CD4-positive, alpha-beta T cell treated with Interferon alpha-2 for 1 hour (primary cell): ENCODE measurements at regions not wholly inside any gene's neighbourhood (a gene's known extent, or its start where the extent isn't known, plus 50 kb on each side); places are given as distances from the start of the nearest gene placed in this dataset.

Experiments
- DNase-seq, 2 donors: peaks; one replicate each; pipeline ENCODE4 v3.0.0-alpha.2; 2020 to 2022

DNA sequence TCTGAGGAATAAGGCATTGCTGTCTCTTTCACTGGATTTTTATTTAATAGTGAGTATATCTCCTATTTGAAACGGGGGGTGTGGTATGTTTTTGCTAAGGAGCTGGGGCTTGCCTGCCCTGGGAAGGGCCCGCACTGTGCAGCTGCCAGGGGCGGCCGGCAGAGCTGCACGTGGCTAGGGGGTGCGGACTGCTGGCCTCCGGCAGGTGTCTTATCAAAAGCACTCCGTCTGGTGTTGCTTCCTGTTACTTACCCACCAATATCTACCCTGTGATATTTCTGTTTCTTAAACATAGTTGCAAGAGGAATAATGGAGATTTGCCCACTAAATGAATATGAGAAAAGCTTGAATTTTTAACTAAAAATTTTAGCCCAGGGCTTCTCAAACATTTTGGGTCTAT, 232.0 kb downstream of the IRX1 start:
- no peak for DNase-seq

DNA sequence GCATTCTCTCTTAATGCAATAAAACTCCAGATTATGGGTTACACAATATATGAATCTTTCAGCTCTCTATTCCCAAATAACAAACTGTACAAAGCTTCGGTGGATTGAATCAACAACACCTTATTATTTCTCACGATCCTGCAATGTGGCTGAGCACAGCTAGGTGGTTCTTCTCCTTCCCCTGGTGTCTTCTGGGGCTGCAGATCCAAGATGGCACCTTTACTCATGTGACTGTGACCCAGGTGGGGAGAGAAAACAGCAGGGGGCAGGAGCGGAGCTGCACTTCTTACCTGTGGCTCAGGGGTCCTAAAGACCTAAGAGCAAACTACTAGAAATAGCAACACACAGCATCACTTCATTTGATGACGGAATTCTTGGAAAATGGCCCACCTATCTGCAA, 233.1 kb downstream of the IRX1 start:
- DNase-seq, result no peak

DNA sequence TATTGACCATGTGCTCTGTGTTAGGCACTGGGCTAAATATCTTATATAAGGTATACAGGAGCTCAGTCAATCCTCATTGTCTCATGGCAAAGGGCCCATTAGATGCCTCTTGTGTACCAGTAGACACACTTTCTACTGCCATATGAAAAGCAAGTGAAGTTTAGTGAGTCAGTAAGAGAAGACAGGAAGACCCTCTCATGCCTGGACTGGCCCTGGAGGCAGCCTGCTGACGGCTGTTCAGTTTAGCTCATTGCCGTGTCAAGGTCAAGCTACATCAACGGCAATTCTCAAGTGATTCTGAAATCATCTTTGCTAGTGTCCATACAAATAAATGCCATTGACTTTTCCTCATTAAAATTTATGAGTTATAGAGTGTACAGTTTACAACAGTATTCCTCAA, 237.9 kb downstream of the IRX1 start:
- DNase-seq, result no peak

DNA sequence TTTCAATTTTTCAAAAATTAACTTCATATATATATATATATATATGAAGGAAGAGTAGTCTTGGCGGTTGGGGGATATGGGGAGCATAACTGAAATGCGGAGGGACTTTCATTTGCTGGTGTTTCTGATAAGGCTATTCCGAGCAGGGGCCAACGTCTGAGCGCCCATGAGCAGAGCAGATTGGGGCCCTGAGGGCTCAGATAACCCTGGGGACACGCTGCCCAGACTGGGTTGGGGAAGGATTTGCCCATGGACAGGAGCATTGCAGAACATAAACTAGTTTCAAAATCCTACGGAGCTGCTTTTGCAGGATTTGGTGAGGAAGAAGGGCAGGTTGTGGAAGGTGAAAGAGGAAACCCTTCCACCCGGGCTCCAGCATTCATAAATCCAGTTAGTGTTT, 240.2 kb downstream of the IRX1 start:
- DNase-seq, result no peak

DNA sequence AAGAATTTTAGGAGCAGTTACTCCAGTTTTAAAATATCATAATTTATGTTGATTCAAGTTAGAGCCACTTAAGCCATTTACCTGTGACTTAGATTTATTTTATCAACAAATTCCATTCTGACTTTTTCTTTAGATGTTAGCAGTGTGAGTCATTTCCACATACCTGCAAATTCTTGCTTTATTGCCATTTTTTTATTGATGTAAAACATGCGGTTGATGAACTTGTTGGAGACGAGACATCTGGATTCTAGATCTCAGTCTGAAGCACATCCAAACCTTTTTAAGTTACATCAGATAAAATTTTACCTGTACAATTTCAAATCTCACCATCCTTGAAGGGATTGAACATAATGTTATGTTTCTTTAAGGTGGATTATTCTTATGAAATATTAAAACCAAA, 240.9 kb downstream of the IRX1 start:
- DNase-seq, result no peak

DNA sequence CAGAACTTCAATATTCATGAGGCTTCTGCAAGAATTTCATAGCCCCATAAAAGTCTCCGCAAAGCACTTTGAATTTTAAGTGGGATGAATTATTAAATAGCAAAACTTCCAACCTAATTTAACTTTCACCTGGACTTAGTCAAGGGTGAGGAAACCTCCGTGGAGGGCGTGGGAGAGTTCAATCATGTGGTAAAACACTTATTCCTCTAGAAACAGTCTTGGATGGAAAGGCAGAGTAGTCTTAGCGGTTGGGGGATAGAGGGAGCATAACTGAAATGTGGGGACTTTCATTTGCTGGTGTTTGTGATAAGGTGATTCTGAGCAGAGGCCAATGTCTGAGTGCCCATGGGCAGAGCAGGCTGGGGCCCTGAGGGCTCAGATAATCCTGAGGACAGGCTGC, 241.9 kb downstream of the IRX1 start:
- no peak for DNase-seq

DNA sequence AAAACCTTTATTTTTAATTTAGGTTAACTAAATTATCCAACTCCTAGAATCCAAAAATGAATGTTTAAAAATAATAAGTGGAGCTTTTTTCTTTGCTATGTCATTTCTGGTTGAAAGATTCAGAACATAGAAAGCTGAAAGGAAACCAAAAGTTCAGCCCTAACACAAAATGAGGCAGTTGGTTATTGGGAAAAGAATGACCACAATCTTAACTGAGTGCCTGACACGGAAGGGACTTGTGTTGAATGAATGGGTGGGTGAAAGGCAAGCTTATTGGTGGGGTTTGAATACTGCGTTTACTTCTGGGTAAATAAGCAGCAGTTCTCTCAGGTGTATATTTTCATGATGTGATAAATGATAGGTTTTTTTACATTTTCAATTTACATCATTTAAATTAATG, 243.5 kb downstream of the IRX1 start:
- no peak for DNase-seq

DNA sequence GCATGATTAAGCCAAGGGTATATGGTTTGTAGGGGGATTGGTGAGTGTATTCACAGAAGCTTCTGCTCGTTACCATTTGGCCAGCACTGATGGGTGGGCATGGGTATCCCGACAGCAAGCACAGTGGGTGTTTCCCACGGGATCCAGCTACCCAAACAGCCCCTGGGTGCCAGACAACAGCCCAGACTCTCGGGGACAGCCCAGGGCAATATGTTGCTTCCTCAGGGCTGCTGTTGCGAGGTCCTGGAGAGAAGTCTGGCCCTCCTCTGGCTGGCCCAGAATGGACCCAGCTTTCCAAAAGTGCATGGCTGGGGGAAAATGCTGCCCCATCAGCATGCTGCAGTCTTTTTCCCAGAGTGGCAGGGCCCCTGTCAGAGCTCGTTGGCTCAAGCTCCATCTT, 247.0 kb downstream of the IRX1 start:
- no peak for DNase-seq

DNA sequence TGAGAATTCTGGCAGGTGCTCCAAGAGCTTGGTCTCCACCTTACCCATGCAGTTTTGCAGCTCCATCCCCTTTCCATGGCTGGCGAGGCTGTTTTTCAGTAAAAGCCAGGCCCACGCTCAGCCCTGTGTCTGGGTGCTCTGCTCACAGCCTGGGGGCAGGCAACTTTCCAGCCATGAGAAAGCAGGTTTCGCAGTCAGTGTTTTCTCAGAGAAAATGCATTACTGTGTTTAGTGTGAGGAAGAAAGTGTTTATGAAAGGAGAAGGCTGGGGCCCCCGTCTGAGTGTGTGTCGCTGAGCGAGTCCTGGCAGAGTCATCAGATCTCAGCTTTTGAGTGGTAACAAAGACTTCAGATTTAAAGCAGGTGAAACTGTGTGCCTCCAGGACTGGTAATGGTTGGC, 248.1 kb downstream of the IRX1 start:
- no peak for DNase-seq

DNA sequence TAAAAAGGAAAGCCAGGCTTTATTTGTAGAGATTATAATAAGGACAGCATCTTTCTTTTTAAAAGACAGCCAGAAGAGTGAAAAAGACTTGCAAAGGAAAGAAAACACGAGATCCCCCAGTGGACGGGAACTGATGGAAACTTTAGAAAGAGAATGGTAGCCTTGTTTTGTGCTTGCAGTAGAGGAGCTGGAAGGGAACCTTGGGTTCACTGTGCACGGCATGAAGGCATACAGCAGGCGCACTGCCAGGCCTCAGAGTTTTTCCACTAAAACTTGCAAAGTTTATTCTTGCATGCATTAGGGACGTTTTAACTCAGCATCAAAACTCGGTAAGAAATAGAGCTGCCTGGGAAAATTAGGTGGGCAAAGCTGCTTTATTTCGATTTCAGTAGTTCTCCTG, 248.6 kb downstream of the IRX1 start:
- DNase-seq, result no peak

DNA sequence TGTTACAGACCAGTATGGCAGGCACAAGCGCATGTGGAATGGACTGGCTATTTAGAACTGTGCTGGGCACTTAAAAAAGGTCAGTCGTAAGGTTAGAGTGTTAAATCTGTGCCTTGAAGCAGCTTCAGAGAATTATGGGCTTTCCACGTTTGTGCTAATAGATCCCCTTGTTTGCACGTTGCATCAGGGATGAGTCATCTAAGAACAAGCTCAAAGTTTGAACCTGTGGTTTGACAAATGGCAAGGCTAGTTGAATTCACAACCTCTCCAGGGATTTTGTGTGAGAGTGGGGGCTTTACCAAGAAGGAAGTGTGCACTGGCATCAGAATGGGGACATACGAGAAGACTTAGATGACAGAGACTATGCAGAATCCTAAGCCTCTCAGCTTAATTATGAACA, 249.6 kb downstream of the IRX1 start:
- DNase-seq, result no peak

DNA sequence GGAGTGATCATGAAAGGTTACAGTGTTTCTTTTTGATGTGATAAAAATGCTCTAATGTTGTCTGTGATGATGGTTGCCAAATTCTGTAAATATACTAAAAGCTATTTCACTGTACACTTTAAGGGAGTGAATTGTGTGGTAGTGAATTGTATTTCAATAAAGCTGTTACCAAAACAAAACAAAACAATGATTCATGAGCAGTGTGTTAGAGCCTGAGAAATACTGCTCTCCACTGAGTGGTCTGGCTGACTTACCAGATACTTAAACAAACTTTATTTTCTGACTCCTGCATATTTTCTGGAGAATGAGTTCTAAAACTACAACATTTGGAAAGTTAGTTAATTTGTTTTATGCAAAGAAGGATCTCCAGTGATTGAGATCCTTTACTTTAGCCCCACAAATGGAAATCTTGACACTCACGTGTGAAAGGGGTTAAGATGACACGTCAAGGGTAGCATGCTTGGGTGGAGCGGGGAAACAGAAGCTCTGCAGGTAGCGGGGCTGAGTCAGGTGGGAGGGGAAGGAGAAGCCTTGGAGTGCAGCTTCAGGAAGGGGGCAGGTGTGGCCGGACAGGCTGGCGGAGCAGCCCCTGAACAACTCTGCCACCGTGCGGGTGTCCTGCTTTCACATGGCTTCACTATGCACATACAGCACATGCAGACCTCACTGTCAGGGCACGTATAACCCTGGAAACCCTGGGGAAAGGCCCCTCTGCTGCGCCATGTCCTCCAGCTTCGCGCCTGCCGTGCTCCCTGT, 256.7 kb downstream of the IRX1 start:
- DNase-seq, result no peak

DNA sequence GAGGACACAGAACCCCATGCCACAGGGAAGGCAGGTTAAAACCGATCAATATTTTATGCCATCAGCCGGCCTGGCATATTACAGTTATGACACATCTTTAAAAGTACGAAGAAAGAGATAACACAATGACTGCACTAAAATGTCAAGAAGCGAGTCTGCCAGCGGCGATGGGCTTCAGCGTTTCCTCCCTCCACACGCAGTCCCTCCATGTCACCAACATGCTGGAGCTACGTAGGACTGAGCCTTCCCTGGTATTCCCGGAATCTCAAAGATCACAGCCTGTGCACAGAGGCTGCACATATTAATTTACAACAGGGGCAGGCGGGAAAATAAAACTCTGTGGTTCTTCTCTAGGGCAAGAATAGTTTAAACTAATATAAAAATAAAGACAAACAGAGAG, 257.7 kb downstream of the IRX1 start:
- DNase-seq, result no peak

DNA sequence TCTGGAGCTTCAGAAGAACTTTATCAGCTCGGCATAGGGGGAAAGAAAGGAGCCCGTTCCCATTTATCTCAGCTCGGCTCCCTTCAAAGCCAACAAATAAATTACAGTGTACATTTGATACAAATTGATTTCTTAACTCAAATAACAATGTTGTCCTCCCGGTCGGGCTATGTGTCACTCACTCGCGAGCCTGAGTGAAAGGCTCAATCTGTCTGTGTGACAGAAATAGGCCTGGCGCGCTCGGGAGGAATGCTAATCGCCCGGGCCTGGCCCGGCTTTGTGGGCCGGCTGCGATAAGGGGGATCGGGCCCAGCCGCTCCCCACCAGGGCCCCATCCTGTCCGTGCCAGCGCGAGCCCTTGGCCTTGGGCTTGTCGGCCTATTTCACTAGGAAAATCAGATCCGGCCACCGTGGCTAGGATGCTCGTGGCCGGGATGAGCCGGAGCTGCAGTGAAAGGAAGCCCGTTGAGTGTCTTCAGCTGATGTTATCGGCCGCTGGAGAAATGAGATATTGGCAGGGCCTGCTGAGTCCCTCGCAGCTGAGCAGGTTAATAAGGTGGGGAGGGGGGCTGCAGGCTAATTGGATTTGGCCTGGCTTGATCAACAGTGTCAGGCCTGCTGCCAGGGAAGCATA, 258.7 kb downstream of the IRX1 start:
- DNase-seq, result no peak

DNA sequence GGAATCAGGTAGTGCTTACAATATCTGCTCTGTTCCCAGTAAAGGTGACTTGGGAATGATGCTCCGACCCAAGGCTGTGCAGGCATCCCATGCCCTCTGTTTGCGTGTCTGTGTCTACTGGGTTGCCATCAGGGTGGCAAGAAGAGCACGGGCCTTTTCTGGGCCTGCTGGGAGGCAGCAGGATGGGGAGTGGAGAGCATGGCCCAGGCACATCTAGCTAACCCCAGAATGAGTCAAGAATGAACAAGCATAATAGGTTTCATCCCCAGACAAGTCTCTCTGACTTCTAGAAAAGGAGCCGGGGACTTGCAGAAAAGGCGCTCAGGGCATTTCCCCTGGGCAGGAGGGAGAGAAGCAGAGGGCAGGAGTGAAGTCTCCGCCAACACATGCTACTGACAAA, 260.4 kb downstream of the IRX1 start:
- DNase-seq, result no peak

DNA sequence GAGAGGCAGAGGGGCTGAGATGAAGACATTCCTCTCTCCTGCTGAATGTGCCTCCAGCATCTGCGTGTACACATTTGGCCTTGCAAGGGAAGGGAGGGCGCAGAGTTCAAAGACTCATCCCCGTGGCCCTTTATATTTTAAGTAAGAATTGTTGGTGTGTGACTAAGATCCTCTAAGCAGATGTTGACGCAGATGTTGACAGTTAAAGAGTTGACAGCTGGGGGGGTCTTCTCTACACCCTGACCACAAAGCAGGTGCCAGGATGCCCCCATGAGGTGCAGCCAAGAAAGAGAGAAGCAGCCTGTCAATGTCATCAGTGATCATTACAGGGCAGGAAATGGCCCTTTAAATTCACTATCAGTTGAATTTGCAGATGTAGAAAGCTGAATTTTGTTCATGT, 262.9 kb downstream of the IRX1 start:
- no peak for DNase-seq

DNA sequence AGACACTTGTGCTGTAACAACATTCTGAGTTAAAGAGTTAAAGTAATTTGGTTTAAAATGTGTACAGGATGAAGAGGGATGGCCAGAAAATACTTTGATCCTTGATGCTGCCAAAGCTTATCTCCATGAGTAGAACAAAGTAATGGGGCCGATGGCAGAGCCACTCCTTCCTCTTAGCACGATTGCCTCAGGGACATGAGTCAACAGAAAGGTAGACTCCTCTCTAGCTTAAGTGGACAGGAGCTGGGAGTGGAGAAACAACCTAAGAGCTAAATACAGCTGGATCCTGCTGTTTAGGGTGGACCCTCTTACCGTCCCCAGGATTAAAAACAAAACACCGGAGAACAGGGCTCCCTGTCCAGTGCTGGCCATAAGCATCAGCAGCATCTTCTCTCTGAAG, 267.3 kb downstream of the IRX1 start:
- DNase-seq, result no peak

DNA sequence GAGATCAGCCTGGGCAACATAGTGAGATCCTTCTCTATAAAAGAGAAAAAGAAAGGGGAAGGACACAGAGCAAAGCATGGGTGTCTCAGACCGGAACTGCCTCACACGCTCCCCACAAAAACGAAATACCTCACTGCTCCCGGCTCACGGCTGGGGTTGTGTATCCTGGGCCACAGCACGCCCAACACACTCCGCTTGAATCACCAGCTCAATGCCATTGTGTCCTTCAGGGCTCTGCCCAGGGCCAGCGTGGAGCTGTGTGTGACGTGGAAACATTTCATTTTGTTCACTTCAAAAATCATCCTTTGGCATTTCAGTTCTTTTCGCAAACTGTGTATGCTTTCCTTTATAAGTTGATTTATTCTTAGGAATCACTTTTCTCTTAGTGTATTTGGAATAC, 279.5 kb downstream of the IRX1 start:
- no peak for DNase-seq

DNA sequence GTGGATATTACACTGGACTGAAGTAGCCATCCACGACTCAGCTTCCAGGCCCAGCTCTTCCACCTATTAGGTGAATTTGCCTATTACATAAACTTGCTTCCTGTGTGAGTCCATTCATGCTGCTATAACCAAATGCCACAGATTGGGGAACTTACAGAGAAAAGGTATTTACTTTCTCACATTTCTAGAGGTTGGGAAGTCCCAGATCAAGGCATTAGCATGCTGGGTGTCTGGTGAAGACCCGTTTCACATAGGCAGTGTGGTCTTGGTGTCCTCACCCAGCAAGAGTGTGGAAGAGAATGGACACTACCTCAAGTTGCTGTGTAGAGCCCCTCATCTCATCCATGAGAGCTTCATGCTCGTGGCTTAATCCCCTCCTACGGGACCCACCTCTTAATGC, 282.6 kb downstream of the IRX1 start:
- DNase-seq, result no peak

DNA sequence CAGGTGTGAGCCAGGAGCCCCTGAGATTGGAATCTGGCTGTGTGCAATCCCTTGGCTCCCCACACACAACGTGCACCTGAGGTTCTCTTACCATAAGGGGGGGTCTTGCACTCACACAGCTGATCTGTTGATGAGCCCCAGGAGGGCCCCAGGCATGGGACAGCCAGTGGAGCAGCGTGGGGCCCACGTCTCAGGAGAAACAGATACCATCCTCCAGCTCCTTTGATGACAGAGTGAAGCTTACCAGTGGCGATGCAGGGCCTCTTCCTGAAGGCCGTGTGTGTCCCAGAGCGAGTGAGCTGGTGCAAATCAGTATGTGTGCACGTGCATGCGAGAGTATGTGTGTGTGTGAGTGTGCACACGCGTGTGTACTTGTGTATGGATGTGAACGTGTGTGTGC, 287.4 kb downstream of the IRX1 start:
- no peak for DNase-seq

DNA sequence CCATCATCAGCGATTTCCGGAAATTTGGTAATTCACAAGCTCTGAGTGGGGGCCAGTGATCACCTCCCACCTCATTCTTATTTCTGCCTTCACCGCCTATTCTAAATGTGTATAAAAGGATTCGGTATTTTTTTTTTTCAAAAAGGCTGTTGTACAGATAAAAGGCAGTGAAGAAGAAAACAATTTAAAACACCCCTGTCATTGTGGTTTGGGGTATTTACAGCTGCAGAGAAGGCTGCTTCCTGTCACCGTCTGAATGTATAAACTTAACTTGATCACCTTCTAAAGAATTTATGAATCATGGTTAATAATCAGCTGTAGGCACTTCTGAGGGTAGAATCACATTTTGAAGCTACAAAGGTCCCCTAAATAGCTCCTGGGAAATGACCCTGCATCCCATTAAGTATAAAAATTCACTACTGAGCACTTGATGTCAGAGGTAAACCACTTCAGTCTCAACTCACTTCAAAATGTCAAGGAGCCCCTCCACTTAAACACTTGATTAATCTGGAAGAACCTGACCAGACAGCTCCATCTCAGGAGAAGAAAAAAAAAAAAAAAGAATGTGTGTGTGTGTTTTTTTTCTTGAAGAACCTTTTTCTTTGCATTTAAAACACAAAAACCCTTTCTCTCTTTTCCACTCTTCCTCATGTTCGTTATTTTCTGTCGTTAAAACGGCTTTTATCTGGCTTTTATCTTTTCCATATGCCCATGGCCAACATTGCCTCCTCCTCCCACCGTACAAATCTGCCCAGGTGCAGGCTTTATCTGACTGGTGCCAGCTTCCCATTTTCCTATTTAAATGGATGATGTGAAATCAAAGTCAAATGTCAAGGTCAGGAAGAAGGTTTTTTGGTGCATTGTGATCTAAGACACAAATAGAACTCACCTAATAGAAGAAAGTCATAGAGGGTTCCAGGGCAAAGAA, 291.2 kb downstream of the IRX1 start:
- DNase-seq, result no peak

DNA sequence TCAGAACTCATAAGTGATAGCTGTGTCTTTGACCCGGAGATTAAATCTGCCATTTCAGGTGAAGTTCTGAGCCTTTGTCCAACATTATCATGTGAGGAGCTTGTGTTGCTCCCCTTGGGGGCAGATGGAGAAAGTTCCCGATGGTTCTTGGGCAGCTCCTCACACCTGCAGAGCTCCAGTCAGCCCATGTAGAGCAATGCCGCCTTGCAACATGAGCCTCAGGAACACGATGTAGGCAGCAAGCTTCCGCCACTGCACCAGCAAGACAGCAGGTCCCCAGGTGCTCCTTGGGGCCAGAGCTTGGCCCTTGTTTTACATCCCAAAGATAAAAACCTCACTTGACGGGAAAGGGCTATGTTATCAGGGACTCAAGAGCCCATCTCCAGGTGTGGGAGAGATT, 292.7 kb downstream of the IRX1 start:
- DNase-seq, result no peak

DNA sequence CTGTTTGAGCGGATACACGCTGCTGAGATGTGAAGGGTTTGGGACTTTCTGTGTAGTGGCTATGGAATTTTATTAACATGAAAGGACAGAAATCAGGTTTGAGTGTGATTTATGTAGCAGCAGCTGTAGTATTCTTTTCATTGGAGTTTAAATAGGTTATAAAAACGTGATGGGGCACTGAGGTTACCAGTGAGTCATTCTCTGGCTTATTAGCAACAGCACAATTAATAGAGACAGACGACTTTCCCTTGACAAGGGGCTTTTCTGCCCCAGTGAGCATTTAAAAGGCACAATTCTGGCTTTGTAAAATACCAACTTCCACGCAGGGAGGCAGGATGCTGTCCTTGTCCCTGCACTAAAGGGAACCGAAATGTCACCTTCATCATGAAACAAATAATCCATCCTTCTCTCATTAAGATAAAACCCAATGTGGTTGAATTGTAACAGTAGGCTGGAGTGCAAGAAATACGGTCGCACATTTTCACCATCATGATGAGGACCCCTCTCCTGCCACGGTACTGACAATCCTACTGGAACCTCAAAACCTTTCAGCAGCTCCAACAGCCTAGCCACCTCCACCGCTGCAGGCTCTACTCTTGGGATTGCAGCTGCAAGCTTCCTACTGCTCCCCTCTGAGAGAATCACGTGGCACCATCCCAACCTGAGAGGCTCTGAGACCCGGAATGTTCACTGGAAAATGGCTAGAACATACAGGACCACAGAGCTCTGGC, 293.9 kb downstream of the IRX1 start:
- DNase-seq, result no peak
